ENCODE measurements at regions not wholly inside any gene's neighbourhood (a gene's known extent, or its start where the extent isn't known, plus 50 kb on each side); places are given as distances from the start of the nearest gene placed in this dataset.

GRCh38 chr11:11152877-11153276 lies 200.2 kb downstream of the CSNK2A3 start:
- TF ChIP-seq CTCF (IDR thresholded peaks at IDR 0.05) (no peak), POLR2AphosphoS5 (IDR thresholded peaks at IDR 0.05) (no peak), POLR2A (IDR thresholded peaks at IDR 0.05; ENCODE audit: low read depth) (no peak)

Measured in esophagus muscularis mucosa (tissue), 3 donors.